Superior temporal gyrus (tissue), 1 donor: ENCODE measurements at regions not wholly inside any gene's neighbourhood (a gene's known extent, or its start where the extent isn't known, plus 50 kb on each side); places are given as distances from the start of the nearest gene placed in this dataset.
"Not testable (repeated sequence)": the region's sequence is repeated elsewhere in the genome, so short reads cannot be mapped to it uniquely, and the experiment has no call there.

Source experiments
- DNase-seq: peaks from one replicate; pipeline ENCODE4 v3.0.0-alpha.2; 2016; ENCODE audit errors: extremely low spot score

DNA sequence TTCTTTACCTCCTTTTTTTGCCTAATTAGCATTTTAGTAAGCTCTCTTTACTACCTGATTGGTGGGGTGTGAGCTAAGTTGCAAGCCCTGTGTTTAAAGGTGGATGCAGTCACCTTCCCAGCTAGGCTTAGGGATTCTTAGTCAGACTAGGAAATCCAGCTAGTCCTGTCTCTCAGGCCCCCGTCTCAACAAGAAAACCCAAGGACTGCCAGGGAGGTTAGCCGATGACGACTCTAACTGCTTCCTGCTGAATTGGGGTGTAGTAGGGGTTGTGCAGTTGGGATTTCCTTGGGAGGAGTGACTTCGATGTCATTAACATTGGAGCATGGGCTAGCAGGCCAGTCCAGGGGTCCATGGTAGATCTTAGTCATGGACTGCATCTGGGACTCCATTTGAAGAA is 380.2 kb upstream of the SLC7A11 start:
- DNase-seq: not testable (repeated sequence)

- no peak for DNase-seq
These were observed 374.6 kb upstream of the SLC7A11 start for GRCh38 chr4:138616775-138617174.

- DNase-seq: no peak
These were observed 372.4 kb upstream of the SLC7A11 start for GRCh38 chr4:138614398-138615142.

DNA sequence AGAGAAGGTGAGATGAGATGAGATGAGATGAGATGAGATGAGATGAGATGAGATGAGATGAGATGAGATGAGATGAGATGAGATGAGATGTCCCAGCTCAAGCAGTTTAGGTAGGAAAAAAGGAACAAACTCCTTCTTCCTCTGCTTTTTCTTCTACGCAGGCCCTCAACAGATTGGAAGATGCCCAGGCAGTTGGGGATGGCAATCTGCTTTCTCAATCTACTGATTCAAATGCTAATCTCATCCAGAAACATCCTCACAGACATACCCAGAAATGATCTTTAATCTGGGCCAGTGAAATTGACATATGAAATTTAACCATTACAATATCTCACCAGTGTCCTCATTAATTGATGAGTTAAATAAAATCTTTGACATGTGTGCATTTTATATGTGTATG is 370.3 kb upstream of the SLC7A11 start:
- no peak for DNase-seq

GRCh38 chr4:138611721-138612120 is 369.6 kb upstream of the SLC7A11 start:
- no peak for DNase-seq

DNA sequence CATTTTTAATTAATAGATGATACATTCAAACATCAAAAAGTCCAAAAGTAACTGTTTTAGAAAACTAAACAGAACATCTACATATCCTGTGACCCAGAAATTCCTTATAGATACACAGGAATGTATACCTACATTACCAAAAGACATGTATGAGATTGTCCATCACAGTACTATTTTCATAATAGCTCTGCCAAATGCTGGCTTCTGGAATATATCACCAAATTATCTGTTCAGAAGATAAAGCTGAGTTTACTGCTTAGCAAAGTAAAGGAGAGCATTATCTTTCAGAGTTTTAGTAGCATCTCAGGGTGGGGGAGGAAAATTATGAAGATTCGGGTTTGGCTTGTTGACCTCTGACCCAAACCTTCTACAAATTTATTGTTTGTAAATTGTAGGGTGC is 368.9 kb upstream of the SLC7A11 start:
- DNase-seq: no peak

DNA sequence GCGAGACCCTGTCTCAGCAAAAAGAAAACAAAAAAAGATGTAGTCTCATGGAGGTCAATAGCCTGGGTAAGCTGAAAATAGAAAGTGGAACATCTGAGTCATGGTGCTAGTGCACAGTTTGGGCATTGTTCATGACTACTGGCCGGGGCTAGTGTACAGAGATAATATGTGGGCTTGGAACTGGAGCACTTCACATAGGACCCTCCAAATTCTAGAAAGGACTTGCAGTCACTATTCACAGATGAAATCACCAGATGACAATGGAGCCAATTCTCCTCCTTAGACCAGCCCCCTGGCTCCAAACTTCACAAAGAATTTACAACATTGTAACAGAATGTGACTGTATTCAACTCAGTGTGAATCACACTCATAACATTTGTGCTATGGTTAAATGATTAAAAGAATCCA is 367.8 kb upstream of the SLC7A11 start:
- DNase-seq: no peak

DNA sequence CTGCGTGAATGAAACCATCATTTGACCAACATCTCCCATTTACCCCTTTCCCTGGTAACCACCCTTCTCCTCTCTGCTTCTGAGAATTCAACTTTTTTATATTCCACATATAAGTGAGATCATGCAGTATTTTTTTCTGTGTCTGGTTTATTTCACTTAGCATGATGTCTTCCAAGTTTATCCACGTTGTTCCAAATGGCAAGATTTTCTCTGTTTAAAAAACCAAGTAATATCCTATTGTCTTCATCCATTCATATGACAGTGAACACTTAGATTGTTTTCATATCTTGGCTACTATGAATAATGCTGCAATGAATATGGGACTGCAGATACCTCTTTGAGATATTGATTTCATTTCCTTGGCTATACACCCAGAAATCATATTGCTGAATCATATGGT is 362.4 kb upstream of the SLC7A11 start:
- DNase-seq: no peak

DNA sequence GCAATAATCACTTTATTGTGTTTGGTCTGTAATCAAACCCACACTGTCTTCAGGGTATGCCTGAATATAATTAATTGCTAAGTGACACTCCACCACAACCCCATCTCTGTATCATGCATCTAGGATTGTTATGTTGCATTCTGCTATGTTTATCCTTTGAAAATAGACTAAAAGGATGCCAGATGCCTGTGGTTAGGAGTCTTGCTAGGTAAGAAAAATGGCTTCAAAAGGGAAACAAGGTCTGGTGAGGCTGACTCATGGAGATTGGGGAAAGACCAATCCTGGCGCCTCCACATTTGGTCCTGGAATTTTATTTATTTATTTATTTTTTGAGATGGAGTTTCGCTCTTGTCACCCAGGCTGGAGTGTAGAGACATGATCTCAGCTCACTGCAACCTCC is 360.5 kb upstream of the SLC7A11 start:
- no peak for DNase-seq

DNA sequence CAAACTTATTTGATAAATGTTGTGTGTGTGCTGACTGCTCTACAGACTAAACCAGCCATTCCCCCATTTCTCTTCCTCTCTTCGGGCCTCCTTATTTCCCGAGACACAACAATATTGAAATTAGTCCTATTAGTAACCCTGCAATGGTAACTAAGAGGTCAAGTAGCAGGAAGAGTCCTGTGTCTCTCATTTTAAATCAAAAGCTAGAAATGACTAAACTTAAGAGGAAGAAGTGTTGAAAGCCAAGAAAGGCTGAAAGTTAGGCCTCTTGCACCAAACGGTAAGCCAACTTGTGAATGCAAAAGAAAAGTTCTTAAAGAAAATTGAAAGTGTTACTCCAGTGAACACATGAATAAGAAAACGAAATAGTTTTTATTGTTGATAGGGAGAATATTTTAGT is 357.8 kb upstream of the SLC7A11 start:
- no peak for DNase-seq

GRCh38 chr4:138598226-138598625 is 356.1 kb upstream of the SLC7A11 start:
- no peak for DNase-seq

GRCh38 chr4:138596896-138597295 is 354.7 kb upstream of the SLC7A11 start:
- DNase-seq: no peak

DNA sequence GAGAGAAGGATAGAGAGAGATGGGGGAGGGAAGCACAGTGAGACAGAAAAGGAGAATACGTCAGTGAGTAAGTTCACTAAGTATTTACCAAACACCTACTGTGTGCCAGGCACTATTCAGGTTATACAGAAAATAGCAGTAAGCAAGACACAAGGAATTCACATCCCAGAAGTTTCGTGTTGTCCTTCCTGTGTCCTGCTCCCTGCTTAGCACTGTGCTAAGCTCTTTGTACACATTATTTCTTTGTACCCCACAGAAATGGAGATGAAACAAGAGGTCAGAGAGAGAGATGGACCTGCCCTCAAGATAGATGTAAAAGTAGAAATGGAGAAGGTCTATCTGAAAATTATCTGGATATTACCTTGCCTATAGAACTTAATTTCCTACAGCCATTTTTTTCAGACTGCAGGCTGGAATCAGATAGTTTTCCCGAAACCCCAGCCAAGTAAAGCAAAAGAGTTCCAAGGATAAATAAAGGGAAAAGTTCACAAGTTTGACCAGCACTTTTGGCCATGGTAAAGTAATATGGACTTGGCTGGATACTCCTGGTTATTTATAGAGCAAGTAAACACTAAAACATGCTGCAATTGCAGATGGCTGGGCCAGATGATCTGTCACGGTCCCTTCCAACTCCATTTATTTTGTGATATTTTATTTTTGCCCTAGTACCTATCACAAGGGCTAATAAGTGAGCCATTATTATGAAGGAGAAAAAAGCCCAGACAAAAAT is 353.7 kb upstream of the SLC7A11 start:
- DNase-seq: no peak

DNA sequence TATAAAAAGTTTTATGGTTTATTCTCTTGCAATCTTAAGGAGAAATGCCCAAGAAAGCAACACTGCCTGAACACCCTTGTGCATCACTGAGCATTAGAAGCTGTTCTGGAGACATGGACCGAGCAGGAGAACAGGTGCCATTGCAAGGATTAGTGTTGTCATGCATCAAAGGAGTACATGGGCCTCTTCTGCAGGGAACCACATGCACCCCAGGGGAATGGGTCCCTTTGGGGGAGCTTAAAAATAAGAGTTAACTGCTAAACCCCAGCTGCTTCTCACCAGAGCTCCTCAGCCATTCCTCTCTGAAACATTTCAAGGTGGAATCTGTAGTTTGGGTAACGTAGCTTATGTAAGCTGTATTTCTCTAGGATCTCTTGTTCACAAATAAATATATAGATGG is 353.0 kb upstream of the SLC7A11 start:
- no peak for DNase-seq

GRCh38 chr4:138592796-138593195 is 350.6 kb upstream of the SLC7A11 start:
- DNase-seq: no peak

DNA sequence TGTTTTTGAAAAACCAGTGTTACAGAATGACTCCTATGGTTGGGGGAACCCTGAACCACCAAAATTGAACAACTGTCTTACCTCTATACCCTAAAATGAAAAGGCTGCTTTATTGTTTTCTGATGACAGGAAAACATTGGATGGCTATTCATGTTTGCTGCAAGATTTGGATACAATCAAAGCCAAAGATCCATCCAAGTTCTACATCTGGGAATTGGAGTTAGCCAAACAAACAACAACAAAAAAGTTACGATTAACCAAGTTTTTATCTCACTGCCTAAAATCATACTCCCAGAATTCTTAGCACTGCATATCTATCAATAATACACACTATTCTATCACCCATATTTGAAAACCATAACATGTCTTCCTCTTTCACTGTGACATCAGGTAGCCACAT is 349.7 kb upstream of the SLC7A11 start:
- no peak for DNase-seq

- DNase-seq: no peak
These were observed 346.4 kb upstream of the SLC7A11 start for GRCh38 chr4:138588501-138588900.

DNA sequence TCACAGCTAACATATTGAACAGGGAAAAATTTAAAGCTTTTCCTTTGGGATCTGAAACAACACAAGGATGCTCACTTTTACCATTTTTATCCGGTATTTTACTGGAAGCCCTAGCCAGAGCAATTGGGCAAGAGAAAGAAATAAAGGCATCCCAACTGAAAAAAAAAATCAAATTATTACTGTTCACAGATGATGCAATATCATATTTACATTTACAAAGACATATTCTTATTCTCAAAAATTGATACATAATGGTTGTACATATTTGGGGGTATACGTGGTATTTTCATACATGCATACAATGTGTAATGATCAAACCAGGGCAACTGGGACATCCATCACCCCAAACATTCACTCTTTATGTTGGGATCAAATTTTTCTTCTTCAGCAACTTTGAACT is 337.0 kb upstream of the SLC7A11 start:
- no peak for DNase-seq

GRCh38 chr4:138577826-138578225 is 335.7 kb upstream of the SLC7A11 start:
- DNase-seq: not testable (repeated sequence)

- DNase-seq: no peak
These were observed 335.0 kb upstream of the SLC7A11 start for GRCh38 chr4:138577145-138577544.

DNA sequence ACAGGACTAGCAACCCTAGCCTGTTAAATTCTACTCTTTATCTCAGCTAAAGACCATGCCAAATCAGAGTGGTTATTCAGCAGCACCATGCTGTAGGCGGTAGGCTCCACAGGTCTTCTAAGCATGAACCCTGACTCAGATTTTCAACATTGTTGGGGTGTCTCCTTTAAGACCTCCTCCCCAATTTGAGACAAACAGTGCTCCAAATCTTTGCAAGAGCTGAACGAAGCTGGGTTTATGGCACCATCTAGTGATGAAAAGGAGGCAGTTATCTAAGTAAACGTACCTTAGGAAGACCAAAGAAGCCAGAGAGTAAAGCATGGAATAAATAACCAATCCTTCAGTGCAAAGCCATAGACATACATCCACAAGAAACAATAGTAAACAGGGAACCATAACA is 334.5 kb upstream of the SLC7A11 start:
- DNase-seq: no peak

DNA sequence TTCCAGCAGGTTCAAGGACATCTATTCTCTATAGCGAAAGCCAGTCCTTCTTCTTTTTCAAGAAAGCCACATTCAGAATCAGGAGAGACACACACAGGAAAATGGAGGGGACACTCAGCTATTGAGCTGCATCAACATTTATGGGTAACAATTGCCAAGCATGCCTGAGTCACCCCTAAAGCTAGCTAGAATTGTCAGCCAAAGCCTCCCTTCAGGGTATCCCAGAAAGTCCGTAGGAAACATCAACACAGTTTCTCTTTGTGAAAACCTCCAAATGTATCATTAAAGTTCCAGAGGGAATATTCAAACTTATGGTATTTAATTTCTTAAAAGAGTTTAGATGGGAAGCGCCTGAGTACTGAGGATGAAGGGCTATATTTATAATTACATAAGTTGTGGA is 331.1 kb upstream of the SLC7A11 start:
- DNase-seq: no peak

GRCh38 chr4:138572007-138572406 is 329.9 kb upstream of the SLC7A11 start:
- DNase-seq: no peak

DNA sequence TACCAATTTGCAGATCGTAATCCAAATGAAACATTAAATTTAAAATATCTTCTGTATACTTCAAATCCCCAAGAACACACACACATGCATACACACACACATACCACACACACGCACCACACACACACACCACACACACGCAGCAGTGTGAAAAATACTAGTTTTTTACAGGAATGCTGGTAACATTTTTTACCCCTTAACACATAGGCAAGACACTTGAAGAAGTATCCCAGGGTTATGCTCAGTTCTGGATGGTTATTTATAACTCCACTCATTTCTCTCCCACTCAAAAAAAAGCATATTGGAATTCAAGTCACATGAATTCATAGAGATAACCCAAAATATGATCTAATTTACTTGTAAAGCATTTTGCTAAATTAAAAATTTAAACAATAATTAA is 325.5 kb upstream of the SLC7A11 start:
- DNase-seq: no peak
